ENCODE measurements at regions not wholly inside any gene's neighbourhood (a gene's known extent, or its start where the extent isn't known, plus 50 kb on each side); places are given as distances from the start of the nearest gene placed in this dataset.

DNA sequence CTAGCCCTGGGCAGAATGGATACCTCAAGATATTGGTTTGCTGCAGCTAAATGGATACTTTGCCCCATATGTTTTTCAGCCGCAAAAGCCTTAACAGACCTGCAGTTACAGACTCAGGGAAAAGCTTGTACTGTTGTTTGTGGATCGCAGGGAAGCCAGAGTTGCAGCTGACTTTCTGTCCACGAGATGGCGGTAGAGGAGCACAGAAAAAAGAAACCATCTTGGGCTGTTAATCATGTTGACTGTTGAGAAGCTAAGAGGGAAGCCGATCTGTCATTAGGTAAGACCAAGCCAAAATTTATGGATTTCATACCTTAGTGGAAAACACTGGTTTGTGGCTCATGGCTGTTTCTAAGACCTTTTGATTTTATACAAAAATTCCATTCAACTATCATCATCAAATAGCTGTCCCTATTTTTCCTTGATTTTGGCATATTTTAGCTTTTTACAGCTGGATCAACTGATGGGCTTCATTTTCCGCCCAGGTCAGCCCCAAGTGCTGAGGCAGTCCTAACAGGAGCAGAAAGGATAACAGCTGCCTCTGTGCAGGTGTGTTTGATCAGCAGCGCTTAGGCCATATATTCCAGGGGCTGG, 205.7 kb upstream of the ZPLD1 start:
- no peak overlapping the region for H3K4me3 ChIP-seq (ENCODE audit: low read depth, low read length, poor library complexity, severe bottlenecking)
- peak; percentile 85 for DNase-seq (ENCODE audit: low spot score)
- TF ChIP-seq, protein P1, sequence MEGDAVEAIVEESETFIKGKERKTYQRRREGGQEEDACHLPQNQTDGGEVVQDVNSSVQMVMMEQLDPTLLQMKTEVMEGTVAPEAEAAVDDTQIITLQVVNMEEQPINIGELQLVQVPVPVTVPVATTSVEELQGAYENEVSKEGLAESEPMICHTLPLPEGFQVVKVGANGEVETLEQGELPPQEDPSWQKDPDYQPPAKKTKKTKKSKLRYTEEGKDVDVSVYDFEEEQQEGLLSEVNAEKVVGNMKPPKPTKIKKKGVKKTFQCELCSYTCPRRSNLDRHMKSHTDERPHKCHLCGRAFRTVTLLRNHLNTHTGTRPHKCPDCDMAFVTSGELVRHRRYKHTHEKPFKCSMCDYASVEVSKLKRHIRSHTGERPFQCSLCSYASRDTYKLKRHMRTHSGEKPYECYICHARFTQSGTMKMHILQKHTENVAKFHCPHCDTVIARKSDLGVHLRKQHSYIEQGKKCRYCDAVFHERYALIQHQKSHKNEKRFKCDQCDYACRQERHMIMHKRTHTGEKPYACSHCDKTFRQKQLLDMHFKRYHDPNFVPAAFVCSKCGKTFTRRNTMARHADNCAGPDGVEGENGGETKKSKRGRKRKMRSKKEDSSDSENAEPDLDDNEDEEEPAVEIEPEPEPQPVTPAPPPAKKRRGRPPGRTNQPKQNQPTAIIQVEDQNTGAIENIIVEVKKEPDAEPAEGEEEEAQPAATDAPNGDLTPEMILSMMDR (conservative IDR thresholded peaks at IDR 0.05; ENCODE audit: low read length), result peak; percentile 98
- TF ChIP-seq EZH2phosphoT487 (IDR thresholded peaks at IDR 0.05; ENCODE audit: borderline replicate concordance, low read depth, low read length), result no peak
- H3K36me3 ChIP-seq (ENCODE audit: insufficient read depth, low read length), result no peaks in the 10 kb centered on the region
- BruUV-seq (replicated peaks), result no TSS peak
- H4K20me1 ChIP-seq (ENCODE audit: insufficient read depth, low read length), result no peaks in the 10 kb centered on the region
- intact Hi-C loops (cut with micrococcal nuclease; ENCODE audit: unreplicated experiment), result loop anchor here (1.0 to 10.0 kb wide), 5 partner anchors 234 to 654 kb away; partner anchors contain the start of gene PCNP
- peak overlapping the region; percentile 72 for H3K27ac ChIP-seq (ENCODE audit: low read depth, low read length, poor library complexity, severe bottlenecking)
- H3K4me2 ChIP-seq (ENCODE audit: low read length), result peak overlapping the region; percentile 34
- H2AFZ ChIP-seq (ENCODE audit: low read length), result peak overlapping the region; percentile 53
- no peaks in the 10 kb centered on the region for H3K79me2 ChIP-seq (ENCODE audit: insufficient read depth, low read depth, low read length)
- no peaks in the 10 kb centered on the region for H3K9me3 ChIP-seq (ENCODE audit: low read length)
- H3K4me1 ChIP-seq (ENCODE audit: insufficient read depth, low read length, poor library complexity, severe bottlenecking), result peaks cover 41% of the 10 kb centered on the region
- CTCF ChIA-PET (ENCODE audit: unreplicated experiment), result interaction anchor here (0.8 to 2.9 kb wide), 11 partner anchors 10 to 427 kb away, joined by 3 to 40 read pairs (median 5); partner anchors contain the start of gene NFKBIZ
- H3K9me2 ChIP-seq (ENCODE audit: insufficient read depth, low read length), result no peaks in the 10 kb centered on the region
- POLR2A ChIA-PET, result interaction anchor here (0.6 to 4.8 kb wide), 22 partner anchors 10 to 819 kb away, joined by 3 to 30 read pairs (median 4); no protein-coding TSS in a partner anchor

DNA sequence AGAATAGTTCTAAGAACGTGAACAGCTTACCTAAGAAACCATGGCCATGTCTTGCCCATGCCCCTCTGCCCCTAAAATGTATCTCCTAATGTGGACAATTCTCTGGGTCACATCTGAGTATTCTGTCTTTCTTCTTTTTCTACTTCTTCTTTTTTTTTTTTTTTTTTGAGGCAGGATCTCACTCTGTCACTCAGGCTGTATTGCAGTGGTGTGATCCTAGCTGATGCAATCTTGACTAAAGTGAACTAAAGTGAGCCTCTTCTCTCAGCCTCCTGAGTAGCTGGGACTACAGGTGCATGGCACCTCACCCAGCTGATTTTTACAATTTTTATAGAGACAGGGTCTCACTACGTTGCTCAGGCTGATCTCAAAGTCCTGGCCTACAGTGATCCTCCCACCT, 204.8 kb upstream of the ZPLD1 start:
- intact Hi-C loops (cut with micrococcal nuclease; ENCODE audit: unreplicated experiment), result no loop called here
- H3K79me2 ChIP-seq (ENCODE audit: insufficient read depth, low read depth, low read length), result no peaks in the 10 kb centered on the region
- peak; percentile 89 for DNase-seq (ENCODE audit: low spot score)
- no peaks in the 10 kb centered on the region for H3K36me3 ChIP-seq (ENCODE audit: insufficient read depth, low read length)
- POLR2A ChIA-PET, result interaction anchor here (0.6 to 4.8 kb wide), 19 partner anchors 9 to 1172 kb away, joined by 3 to 30 read pairs (median 4); no protein-coding TSS in a partner anchor
- H3K4me2 ChIP-seq (ENCODE audit: low read length), result peak overlapping the region; percentile 34
- no peaks in the 10 kb centered on the region for H3K9me2 ChIP-seq (ENCODE audit: insufficient read depth, low read length)
- H3K4me3 ChIP-seq (ENCODE audit: low read depth, low read length, poor library complexity, severe bottlenecking), result no peak overlapping the region
- H3K4me1 ChIP-seq (ENCODE audit: insufficient read depth, low read length, poor library complexity, severe bottlenecking), result peaks cover 50% of the 10 kb centered on the region
- H2AFZ ChIP-seq (ENCODE audit: low read length), result peak overlapping the region; percentile 53; the same call in 1 of the 2 replicates
- H3K9me3 ChIP-seq (ENCODE audit: low read length), result no peaks in the 10 kb centered on the region
- no TSS peak for BruUV-seq (replicated peaks)
- CTCF ChIA-PET (ENCODE audit: unreplicated experiment), result interaction anchor here (1.2 to 2.9 kb wide), 5 partner anchors 9 to 427 kb away, joined by 5 to 40 read pairs (median 6); no protein-coding TSS in a partner anchor
- TF ChIP-seq EZH2phosphoT487 (IDR thresholded peaks at IDR 0.05; ENCODE audit: borderline replicate concordance, low read depth, low read length), result no peak
- TF ChIP-seq, protein P1 (conservative IDR thresholded peaks at IDR 0.05; ENCODE audit: low read length), result no peak
- H4K20me1 ChIP-seq (ENCODE audit: insufficient read depth, low read length), result no peaks in the 10 kb centered on the region
- peak overlapping the region; percentile 72 for H3K27ac ChIP-seq (ENCODE audit: low read depth, low read length, poor library complexity, severe bottlenecking)

DNA sequence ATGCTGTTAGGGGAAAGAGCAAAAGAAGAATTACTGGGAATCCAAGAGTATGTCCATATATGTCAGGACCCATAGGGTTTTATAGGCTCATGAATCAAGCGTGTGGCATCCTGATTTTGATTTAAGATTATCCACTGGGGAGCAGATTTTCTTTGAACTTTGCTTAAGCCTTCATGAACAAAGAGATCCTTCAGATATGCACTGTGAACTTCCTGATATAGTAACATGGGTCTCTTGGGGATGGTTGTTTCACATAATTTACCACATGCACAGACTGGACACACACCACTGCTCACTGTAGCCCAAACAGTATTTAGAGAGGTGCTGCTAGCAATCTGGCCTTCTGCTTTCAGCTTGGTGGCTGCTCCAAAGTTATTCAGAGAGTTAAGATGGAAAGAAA, 200.9 kb upstream of the ZPLD1 start:
- ChIA-PET POLR2A (interaction anchor here (0.5 to 1.3 kb wide), 6 partner anchors 8 to 496 kb away, joined by 3 to 5 read pairs (median 4); no protein-coding TSS in a partner anchor), CTCF (ENCODE audit: unreplicated experiment) (interaction anchor here (0.6 to 0.8 kb wide), 3 partner anchors 9 to 416 kb away, joined by 3 read pairs; no protein-coding TSS in a partner anchor)
- TF ChIP-seq, protein P1 (conservative IDR thresholded peaks at IDR 0.05; ENCODE audit: low read length), result no peak
- TF ChIP-seq EZH2phosphoT487 (IDR thresholded peaks at IDR 0.05; ENCODE audit: borderline replicate concordance, low read depth, low read length), result no peak
- Histone ChIP-seq H2AFZ (ENCODE audit: low read length) (peak overlapping the region; percentile 97), H3K9me2 (ENCODE audit: insufficient read depth, low read length) (no peaks in the 10 kb centered on the region), H3K4me1 (ENCODE audit: insufficient read depth, low read length, poor library complexity, severe bottlenecking) (peaks cover 77% of the 10 kb centered on the region), H3K4me3 (ENCODE audit: low read depth, low read length, poor library complexity, severe bottlenecking) (peak overlapping the region; percentile 53), H3K9me3 (ENCODE audit: low read length) (no peaks in the 10 kb centered on the region), H3K36me3 (ENCODE audit: insufficient read depth, low read length) (no peaks in the 10 kb centered on the region), H4K20me1 (ENCODE audit: insufficient read depth, low read length) (no peaks in the 10 kb centered on the region), H3K27ac (ENCODE audit: low read depth, low read length, poor library complexity, severe bottlenecking) (peak overlapping the region; percentile 78), H3K4me2 (ENCODE audit: low read length) (peak overlapping the region; percentile 87), H3K79me2 (ENCODE audit: insufficient read depth, low read depth, low read length) (no peaks in the 10 kb centered on the region)
- no TSS peak for BruUV-seq (replicated peaks)
- peak; percentile 94 for DNase-seq (ENCODE audit: low spot score)
- intact Hi-C loops (cut with micrococcal nuclease; ENCODE audit: unreplicated experiment), result no loop called here
